Activated effector memory CD4-positive, alpha-beta T cell treated with anti-CD3 and anti-CD28 coated beads, Interleukin-2, amount 50 U/mL, for 16 hours (primary cell): ENCODE measurements at regions not wholly inside any gene's neighbourhood (a gene's known extent, or its start where the extent isn't known, plus 50 kb on each side); places are given as distances from the start of the nearest gene placed in this dataset.

Experiments used
- DNase-seq: peaks from one replicate; pipeline ENCODE4 v3.0.0-alpha.2; 2020

DNA sequence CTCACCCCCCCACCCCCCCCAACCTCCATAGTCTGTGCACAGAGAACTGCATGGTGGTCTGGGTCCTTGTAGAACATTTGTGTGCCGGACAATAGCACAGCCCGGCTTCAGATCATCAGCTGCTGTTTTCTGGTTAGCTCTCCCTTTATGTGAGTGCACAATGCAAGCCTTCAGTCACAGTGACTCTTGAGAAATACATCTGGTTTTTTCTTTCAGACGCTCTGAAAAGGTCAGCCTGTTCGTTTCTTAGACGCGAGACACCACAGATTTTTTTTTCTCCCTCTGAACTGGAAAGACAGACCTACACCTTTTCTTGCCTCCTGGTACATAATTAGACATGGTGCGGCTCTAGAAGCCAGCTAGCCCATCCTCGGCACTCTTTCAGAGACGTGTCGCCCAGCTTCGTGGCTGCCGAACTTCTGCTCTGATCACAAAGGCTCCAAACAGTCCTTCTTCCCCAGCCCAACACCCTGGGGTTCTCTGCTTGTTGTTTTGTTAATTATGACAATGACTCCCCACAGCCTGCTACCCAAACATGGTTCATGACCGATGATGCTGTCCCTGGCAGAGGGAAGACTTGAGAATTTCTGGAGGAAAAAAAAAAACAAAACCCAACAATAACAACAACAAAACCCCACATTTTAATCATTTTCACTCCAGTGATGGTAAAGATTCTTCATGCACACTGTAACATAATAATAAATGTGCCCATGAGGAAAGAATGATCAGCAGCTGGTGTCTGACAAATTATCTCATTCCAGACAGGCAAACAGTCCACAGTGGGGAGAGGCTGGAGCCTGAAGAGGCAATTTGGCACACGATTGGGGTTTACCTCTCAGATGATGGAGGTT is 241.4 kb upstream of the ZNF462 start:
- no peak for DNase-seq

DNA sequence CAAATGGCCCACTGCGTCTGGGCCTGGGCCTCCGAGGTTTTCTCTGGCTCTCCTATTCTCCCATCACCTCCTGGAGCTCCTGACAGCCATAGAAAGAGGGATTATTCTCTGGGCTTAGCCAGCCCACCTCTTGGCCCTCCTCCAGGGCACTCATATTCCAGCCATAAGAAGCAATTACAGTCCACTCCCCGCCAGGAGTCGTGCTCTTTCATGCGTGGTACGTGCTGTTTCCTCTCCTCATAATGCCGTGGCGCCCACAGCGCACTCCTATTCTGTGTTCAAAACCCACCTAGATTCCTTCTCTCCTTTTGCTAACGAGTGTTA is 240.8 kb upstream of the ZNF462 start:
- no peak for DNase-seq

DNA sequence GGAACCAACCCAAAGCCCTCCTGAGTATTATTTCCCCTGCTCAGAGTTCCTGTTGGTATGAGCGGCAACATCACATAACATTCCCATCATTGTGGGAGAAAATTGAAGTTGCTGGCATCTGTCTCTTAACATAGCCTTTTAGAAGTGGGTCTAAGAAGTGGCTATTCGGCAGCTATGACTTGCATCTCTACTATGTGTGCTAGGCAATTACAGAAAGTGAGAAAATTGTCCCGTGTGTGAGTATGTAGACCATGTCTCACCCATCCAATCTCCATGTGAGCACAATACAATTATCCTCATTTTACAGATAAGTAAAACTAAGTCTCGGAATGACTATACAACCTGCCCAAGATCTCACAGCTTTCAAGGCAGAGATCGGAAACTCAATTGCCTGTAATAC is 239.4 kb upstream of the ZNF462 start:
- DNase-seq = no peak

DNA sequence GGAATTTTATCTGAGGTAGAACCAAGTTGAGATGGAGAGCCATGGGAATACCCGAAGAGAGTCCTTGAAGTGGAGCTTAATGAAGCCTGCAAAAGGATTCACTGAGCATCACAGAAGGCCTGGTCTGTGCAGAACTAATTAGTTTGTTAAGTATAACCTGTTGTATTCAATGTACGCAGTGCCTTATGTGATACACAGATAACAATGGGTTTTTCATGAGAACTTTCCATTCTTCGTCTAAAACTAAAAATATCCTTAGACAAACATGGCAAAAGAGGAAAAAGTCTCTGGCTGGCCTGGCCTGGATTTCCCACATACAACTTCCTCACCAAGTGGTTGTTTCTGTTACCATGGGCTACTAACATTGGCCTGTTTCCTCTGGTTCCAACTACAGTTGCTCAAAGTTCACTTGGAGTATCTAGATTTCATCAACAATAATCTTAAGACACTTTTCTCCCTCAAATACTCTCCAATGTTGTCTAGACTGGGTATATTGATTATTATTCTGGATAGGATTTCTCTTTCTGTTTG is 237.6 kb upstream of the ZNF462 start:
- DNase-seq = no peak

DNA sequence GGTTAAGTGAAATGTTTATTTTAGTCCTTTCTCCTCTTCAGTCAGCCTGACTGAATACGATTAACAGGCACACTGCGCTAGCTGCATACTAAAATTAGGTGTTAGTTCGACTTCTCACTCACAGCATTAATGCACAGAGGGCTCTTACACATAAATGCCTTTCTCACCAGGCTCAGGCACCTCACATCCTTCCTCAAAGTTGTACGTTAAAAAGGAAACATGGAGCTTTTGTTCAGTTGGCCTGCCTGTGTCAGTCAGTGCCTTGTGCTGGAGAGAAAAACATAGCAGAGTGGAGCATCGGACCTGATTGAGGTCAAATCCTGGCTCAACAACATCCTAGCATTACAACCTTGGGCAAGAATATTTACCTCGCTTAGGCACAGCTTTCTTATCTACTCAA is 236.0 kb upstream of the ZNF462 start:
- DNase-seq = no peak

DNA sequence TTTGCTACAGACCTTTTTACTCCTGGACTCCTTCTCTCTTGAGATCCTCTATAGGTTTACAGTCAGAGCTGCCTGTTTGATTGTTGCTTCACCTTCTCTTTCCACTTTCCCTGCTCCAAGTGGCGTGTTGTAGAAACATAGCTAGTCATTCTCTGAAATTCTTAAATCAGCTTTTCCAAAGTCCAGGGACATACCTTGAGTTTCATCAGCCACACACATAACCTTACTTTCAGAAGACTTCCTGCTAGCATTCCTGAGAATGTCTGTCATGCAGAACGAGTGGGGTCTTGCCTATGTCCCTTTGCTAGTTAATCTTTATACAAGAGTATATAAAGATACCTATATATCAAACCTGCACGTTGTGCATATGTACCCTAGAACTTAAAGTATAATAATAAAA is 230.3 kb upstream of the ZNF462 start:
- no peak for DNase-seq

DNA sequence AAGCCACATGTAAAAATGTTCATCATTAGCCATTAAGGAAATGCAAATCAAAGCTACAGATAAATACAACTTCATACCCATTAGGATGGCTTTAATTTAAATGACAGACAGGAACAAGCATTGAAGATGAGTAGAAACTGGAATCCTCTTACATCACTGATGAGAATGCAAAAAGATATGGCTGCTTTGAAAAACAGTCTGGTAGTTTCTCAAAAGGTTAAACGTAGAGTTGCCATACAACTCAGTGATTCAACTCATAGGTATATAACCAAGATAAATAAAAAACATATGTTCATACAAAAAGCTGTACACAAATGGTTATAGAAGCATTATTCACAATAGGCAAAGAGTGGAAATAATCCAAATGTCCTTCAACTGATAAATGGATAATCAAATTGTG is 228.8 kb upstream of the ZNF462 start:
- DNase-seq = no peak

DNA sequence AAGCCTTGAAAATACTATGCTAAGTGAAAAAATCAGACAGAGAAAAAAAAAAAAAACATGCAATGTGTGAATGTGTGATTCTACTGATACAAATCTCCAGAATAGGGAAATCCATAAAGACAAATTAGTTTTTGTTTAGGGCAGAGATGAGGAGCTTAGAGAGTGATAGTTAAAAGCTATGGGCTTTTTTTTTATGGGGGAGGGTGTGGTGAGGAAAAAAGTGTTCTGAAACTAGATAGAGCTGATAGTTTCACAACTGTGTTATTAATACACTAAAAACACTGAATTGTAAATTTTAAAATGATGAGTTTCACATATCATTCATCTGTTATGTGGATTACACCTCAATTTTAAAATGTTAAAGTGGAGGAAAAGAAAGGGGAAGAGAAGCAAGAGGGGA is 228.3 kb upstream of the ZNF462 start:
- no peak for DNase-seq

DNA sequence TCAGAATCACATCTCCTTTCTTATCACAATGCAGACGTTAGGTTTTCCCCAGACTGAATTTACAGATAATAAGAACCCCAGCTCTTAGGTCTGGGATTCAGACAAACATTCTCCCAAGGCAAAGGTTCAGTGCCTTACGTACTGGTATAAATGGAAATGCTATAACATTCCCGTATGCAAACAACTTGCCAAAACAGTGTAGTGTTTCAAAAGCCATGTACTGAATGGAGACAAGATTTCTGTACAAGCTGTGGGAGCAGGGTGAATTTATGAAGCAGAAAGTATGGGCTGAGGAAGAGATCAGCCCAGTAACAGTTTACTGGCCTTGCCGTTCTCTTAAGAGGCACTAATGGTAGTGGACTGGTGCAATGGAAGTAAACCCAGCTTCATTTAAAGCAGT is 225.5 kb upstream of the ZNF462 start:
- no peak for DNase-seq

DNA sequence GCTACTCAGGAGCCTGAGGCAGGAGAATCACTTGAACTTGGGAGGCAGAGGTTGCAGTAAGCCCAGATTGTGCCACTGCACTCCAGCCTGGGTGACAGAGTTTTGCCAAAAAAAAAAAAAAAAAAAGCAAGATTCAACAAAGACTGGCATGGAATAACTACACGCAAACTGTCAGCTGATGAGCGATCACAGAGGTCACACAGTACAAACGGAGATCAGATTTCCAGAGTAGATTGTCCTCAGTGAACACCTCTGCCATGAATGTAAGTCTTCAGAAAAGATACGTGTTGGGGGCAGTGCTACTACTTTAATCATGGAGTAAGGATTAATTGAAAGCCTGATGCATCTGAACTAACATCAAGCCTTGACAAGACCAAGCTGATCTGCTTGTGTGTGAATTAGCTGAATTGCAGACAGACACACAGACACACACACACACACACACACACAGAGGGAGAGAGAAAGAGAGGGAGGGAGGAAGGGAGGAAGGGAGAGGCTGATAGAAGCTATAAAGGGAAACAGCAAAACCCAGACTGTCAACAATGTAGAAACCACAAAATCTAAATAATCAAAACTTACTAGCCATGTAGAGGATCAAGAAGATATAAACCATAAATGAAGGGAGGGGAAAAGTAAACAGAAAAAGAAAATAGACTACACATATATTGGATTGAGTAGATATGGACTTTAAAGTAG is 222.9 kb upstream of the ZNF462 start:
- no peak for DNase-seq

DNA sequence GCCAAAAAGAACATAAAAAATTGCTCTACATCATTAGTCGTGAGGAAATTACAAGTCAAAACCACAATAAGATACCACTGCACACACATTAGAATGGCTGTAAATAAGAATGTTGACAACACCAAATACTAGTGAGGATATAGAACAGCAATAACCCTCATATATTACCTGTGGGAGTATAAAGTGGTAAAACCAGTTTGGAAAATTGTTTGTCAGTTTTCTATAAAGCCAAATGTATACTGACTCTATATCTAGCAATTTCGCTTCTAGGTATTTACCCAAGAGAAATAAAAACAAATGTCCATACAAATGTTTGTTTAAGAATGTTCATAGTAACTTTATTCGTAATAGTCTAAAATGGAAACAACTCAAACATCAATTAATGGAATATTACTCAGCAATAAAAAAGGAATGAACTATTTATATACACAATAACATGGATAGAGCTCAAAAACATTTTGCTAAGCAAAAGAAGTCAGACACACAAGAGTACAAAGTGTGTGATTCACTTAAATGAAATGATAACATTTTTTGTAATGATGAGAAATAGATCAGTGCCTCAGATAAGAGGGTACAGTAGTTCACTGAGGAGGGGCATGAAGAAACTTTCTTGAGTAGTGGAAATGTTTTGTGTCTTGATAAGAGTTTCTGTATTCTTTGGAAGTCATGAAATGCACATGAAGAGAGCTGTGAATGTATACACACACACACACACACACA is 219.6 kb upstream of the ZNF462 start:
- no peak for DNase-seq

DNA sequence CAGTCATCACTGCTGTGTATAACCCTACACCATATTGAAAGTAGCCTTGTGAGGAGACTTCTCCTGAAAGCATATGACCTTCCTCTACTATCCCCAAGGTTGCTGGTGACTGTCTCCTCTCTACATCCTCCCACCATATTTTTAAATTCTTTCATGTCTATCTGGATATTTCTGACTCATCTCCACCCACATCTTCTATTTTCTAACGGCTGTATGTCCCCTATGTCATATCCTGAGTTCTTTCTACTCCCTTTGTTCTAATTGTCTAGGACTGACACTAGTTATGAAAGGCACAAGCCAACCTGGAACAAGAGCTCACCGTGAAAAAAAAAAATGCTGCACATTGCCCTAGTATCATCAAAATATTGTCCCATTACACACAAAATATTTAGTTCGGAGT is 218.3 kb upstream of the ZNF462 start:
- no peak for DNase-seq

DNA sequence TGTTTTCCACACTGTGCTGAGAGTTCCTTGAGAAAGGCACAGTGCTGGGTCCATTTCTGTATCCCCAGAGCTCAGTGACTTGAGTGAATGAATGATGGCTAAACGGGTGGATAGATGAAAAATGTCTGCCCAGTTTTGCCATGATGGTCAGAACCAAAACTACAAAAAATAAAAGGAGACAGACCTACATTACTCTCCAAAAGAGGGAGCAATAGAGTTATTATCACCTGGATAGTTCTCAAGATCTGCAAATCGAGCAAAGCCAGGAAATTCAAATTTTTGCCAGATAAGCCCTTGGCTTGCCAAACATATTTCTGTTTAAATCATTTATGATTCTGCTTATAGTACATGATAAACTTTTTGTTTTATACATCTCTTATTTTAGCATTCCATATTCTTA is 214.2 kb upstream of the ZNF462 start:
- DNase-seq = no peak

DNA sequence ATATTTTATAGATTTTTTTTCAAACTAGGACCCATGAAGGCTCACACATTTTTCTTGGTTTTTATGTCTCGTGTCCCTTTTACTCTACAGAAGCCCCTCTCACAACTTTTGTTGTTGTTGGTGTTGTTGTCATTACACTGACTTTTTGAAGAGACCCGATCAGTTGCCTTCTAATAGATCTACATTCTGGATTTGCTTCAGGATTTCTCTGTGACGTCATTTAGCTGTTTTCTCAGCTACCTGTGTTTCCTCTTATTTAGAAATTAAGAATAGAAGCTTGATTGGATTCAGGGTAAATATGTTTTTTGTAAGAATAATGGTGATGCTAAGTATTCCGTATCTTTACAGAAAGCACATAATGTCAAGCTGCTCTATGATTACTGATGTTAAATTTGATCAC is 213.3 kb upstream of the ZNF462 start:
- DNase-seq = no peak

DNA sequence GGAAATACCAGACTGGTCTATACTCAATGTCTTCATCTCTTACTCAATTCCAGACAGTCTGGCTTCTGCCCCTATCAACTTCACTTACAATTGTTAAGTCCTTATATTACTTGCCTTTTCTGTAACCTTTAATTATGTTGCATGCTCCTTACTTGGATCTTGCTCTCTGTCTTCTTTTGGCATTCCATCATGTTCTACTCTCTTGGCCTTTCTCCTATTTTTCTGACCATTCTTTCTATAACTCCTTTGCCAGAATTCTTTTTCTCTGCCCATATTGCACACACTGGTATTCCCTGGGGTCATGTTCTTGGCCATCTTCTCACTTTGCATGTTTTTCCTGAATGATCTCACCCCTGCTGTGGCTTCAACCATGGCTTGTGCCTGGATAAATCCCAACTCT is 209.8 kb upstream of the ZNF462 start:
- DNase-seq = no peak

DNA sequence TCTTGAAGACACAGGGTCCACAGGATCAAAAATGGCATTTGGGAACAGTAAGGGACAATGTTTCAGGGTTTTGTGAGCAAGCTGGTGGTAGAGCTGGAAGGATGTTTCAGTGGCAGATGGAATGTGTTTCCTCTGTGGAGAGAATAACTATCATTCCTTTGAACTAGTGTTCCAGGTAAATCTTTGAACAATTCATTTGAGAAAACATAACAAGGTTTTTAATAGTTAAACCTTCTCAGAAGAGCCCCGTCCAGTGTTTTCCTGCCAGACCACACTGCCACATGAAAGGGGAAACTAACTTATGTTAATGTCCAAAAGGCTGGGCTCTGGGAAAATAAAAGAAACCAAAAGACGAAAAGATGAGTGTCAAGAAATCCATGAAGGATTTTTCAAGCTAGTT is 207.0 kb upstream of the ZNF462 start:
- no peak for DNase-seq

DNA sequence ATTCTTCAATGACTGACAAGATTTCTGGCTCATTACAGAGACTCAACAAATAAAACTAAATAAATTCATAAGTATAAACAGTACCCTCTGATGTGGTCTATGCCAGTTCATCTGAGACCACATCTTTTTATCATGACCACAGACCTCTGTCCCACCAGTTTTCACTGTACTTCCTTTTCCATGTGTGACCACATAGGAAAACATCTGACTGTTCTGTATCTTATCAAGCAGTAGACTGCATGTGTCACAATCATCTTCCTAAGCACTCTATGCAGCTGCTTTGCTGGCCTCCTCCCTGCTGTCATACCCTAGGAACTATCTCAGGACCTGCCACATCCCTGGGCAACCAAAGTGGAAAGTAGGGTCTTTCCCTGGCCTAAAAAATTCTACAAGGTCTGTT is 205.0 kb upstream of the ZNF462 start:
- no peak for DNase-seq

DNA sequence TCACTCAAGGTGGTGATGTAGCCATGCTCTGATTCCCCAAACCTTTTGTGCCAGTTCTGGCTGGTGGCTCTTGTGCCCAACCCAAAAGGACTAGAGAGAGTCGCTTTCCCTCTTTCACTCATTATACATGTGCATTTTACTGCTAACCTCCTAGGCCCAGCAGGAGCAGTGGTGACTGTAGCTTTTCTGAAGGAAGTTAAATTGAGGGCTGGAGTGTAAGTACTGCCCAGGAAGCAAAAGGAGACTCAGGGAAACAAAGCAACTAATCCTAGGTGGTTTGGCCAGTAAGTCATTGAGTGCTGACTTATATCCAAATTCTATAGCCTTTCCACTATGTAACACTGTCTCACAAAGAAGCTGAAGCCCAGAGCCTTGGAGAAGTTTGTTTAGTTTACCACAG is 194.4 kb upstream of the ZNF462 start:
- no peak for DNase-seq

DNA sequence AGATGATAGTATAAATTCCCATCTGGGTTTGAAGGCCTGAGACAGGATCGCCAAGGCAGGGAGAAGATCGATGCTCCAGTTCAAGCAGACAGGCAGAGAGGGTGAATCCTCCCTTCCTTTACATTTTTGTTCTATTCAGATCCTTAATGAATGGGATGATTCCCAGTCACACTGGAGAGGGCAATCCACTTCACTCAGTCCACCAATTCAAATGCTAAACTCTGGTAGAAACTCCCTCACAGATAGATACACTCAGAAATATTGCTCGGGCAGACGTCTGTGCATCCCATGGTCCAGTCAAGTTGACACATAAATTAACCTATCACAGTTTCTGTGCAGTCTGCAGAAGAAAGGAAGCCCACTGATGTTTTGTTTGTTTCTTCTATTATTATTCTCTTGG is 193.1 kb upstream of the ZNF462 start:
- no peak for DNase-seq

DNA sequence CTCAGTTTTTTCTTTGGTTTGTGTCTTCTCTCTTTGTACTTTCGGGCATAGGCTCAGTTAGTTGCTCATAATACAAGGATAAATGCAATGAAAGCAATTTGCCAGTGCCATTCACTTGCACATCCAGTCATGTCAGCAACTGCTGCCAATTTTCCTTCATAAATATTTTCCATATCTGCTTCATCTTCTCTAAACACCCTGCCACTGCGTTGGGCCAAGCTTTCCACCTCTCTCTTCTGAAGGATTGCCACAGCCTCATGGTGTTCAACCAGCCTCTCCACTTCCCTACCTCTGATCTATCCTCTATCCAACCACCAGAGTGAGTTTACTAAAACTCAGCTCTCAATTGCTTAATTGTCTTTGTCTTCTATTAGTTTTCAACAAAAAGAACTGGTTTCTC is 192.5 kb upstream of the ZNF462 start:
- no peak for DNase-seq

DNA sequence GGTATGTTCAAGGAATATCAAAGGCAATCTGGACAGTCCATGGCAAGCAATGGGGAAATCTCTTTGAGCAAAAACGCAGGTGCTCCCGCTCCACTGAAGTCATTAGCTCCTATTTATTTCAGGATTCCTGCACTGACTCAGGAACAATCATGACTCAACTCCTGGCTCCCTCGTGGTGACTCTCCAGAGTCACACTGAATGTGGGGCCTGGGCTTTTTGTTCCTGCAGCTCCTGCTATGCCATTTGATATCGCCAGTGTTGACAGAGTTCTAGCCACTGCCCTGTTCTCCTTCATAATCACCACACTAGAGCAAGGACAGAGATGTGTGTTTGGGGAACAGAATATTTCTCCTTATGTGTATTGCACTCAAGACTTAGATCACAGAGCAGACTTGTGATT is 187.2 kb upstream of the ZNF462 start:
- no peak for DNase-seq

DNA sequence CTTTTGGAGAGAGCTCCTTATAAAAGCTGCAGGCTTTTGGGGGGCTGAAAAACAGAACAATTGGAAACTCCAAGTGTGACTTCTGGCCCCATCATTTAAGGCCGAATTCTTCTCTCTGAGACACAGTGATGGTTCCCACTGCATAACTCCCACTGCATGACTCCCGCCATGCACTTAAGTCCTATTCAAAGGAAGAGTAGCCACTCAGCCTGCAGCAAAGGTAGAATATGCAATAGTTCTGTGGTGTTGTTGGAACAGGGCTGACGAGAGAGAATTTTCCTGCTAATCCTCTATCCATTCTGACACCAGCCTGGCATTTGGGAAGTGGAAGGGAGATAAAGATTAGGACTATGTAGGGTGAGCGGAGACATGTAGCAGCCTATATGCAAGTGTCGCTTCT is 185.6 kb upstream of the ZNF462 start:
- no peak for DNase-seq

DNA sequence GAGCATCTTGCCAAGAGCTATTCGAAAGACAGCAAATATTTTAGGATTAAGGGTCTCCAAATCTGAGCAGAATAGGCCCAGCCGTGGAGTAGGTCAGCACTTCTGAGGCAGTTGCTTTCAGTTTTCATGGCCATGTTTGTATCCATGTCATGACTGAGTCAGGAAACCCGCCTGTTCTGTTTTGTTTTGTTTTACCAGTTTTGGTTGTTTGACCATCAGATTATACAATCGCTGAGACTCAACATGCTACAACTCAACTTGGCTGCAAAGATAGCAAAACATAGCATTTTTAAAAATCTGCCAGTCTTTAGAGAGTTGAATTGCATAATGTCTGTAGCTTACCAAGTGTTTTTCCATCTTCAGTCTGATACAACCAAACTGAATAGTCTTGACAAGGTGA is 185.1 kb upstream of the ZNF462 start:
- no peak for DNase-seq

DNA sequence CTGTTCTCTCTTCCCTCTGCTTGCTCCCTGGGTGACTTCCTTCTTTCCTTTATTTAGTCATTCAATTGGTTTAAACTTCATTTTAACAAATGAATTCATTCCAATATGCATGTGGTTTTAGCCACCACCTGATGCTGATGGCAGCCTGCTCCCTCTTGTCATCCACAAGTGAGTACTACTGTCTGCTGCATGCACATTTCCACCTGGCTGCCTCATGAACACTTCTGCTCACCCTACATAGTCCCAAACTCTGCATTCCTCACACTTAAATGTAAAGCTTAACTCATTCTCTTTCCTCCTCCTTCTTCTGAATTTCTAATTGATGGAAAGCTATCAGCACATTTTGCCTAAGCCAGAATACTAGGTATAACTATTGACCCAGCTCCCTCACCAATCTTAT is 184.7 kb upstream of the ZNF462 start:
- DNase-seq = no peak
